WERI-Rb-1 (cell line): ENCODE measurements at regions not wholly inside any gene's neighbourhood (a gene's known extent, or its start where the extent isn't known, plus 50 kb on each side); places are given as distances from the start of the nearest gene placed in this dataset.

Experiments used
- DNase-seq: peaks from one replicate; pipeline ENCODE4 v3.0.0-alpha.2; 2020
- H3K27ac ChIP-seq: fragments of 250-450 bp; sonication (Bioruptor Pico); 2 replicates; pipeline ENCODE4 v1.5.1; 2020; ENCODE audit warnings: mild to moderate bottlenecking, moderate library complexity
- H3K27me3 ChIP-seq: fragments of 250-450 bp; sonication (Bioruptor Pico); 2 replicates; pipeline ENCODE4 v1.5.1; 2021; ENCODE audit warnings: mild to moderate bottlenecking, low read depth, moderate library complexity; ENCODE audit not compliant: insufficient read depth, severe bottlenecking
- H3K36me3 ChIP-seq: fragments of 250-450 bp; sonication (Bioruptor Pico); 2 replicates; pipeline ENCODE4 v1.5.1; 2020; ENCODE audit warnings: mild to moderate bottlenecking, moderate library complexity
- H3K4me3 ChIP-seq: 2 replicates; pipeline ENCODE4 v1.5.1; 2011; ENCODE audit warnings: low read depth, mild to moderate bottlenecking, control low read depth, low read length
- H3K9me3 ChIP-seq: fragments of 250-450 bp; sonication (Bioruptor Pico); 2 replicates; pipeline ENCODE4 v1.5.1; 2021; ENCODE audit warnings: mild to moderate bottlenecking, moderate library complexity; ENCODE audit not compliant: severe bottlenecking
- TF ChIP-seq, protein P1 (sequence below): IDR thresholded peaks from 2 replicates; pipeline ENCODE4 v1.5.1; 2011; ENCODE audit warnings: low read depth, mild to moderate bottlenecking, control low read depth, inconsistent platforms, low read length

DNA sequence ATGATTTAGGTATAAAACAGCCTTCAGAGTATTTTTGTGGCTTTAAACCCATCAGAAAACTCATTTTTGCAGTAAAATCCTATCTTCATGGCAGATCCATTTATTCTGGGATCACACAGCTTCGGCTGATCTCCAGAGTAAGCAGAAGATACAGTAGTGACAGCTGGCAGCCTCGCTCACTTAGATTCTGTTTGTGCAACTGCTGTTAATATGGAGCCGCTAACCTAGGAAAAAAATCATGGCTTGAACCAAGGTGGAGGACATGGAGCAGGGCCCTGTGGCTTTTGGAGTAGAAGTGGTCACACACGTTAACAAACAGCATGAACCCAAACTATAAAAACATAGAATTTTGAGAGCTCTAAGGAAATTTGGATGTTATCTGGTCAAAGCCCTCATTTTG, 137.2 kb upstream of the ARHGAP5 start:
- Histone ChIP-seq H3K27me3 (no peaks in the 10 kb centered on the region), H3K4me3 (no peak overlapping the region), H3K36me3 (no peaks in the 10 kb centered on the region), H3K9me3 (no peaks in the 10 kb centered on the region), H3K27ac (peak overlapping the region; percentile 53)
- TF ChIP-seq, protein P1, sequence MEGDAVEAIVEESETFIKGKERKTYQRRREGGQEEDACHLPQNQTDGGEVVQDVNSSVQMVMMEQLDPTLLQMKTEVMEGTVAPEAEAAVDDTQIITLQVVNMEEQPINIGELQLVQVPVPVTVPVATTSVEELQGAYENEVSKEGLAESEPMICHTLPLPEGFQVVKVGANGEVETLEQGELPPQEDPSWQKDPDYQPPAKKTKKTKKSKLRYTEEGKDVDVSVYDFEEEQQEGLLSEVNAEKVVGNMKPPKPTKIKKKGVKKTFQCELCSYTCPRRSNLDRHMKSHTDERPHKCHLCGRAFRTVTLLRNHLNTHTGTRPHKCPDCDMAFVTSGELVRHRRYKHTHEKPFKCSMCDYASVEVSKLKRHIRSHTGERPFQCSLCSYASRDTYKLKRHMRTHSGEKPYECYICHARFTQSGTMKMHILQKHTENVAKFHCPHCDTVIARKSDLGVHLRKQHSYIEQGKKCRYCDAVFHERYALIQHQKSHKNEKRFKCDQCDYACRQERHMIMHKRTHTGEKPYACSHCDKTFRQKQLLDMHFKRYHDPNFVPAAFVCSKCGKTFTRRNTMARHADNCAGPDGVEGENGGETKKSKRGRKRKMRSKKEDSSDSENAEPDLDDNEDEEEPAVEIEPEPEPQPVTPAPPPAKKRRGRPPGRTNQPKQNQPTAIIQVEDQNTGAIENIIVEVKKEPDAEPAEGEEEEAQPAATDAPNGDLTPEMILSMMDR: no peak
- DNase-seq: peak; percentile 53

DNA sequence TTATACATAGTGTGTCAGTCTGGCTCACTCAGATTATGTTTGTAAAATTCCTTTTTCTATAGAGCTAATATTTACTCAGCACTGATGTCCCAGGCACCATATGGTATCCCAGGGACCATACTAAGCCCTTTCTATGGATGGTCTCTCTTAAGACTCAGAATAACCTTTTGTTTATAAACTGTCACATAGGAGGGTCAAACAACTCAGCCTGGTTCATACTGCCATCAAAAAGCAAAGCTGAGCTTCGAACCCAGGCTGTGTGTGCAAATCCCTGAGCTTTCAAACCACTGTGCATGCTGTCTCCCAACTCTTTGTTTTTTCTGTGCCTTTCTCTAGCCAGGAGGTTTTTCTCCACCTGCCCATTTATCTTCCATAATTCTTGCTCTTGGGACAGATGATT, 135.6 kb upstream of the ARHGAP5 start:
- TF ChIP-seq, protein P1: no peak
- no peaks in the 10 kb centered on the region for H3K9me3 ChIP-seq
- H3K27ac ChIP-seq: no peak overlapping the region
- no peaks in the 10 kb centered on the region for H3K27me3 ChIP-seq
- H3K36me3 ChIP-seq: no peaks in the 10 kb centered on the region
- H3K4me3 ChIP-seq: no peak overlapping the region
- no peak for DNase-seq

DNA sequence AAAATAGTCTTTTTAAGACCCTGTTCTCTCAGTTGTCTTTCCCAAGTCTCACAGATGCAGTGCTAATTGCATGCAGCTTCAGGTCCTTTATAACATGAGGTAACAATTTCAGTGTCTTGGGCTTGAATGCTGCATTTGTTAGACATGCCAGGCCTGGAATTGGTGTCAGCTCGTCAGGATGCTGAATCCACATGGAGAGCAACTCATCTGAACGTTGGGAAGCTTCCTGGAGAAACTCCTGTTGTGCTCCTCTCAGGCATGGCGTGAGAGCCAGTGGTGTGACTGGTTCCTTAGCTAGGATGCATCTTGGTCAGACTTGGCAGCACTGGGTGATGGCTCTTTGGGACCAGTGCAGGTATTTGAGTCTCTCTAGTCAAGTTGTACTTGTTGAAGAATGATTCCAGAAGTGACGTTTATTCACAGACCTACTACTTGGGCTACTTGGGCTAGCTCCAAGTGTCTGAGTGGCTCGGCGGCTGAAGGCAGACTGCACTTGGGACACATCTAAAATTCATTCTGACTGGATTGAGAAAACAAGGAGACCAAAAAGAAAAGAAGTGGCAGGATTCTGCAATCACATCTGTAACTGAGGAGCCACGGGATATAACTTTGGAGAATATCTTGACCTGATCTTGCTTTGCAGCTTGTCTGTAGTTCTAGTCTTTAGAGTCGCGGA, 134.8 kb upstream of the ARHGAP5 start:
- Histone ChIP-seq H3K27ac (no peak overlapping the region), H3K27me3 (no peaks in the 10 kb centered on the region), H3K36me3 (no peaks in the 10 kb centered on the region), H3K4me3 (no peak overlapping the region), H3K9me3 (no peaks in the 10 kb centered on the region)
- TF ChIP-seq, protein P1: no peak
- DNase-seq: no peak

DNA sequence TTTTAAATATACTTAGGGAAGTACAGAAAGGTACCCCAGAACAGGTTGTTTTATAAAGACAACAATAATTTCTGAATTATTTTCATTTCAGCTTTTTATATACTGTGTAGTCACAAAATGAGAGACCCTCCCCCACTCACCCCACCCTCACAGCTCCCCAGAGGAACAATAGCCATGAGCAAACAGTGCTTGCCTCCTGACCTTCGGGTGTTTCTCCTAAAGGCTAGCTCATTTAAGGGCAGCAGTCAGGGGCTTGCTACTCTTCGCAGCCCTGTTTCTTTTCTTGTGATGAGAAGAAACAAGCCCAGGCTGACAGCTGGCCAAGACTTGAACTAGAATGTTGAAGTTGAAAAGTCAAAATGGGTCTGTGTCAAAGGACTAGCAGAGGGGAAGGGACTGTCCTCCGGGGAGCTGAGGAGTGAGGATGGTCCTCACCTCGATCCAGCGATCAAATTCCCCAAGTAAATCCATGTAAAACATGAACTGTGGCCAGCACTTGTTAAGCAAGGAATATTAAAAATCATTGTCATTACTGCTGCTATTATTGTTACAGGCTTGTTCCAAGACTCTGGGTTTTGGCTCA, 133.8 kb upstream of the ARHGAP5 start:
- TF ChIP-seq, protein P1: no peak

DNA sequence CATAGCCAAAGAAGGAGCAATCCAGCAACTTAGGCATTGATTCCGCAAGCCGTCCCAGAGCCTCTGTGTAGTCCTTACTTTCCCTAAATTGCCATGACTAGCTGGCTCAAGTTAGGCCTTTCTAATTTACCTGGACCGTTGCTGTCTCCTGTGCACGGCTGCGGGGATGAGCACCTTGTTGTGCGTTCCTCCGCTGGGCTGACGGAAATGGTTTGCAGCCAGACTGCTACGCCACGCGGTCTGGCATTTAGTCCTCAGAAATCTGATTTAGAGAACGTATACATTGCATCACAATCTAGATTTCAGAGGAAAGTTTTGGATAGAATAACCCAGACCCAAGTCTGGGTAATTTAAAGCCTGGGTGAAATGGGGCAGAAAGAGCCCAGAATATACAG, 133.2 kb upstream of the ARHGAP5 start:
- Histone ChIP-seq H3K9me3 (no peaks in the 10 kb centered on the region), H3K27ac (no peak overlapping the region), H3K4me3 (no peak overlapping the region), H3K27me3 (no peaks in the 10 kb centered on the region), H3K36me3 (no peaks in the 10 kb centered on the region)
- TF ChIP-seq, protein P1: no peak
- DNase-seq: no peak

More for the DNA sequence above, 133.8 kb upstream of the ARHGAP5 start:
- no peak for DNase-seq
- Histone ChIP-seq H3K27ac (no peak overlapping the region), H3K4me3 (no peak overlapping the region), H3K27me3 (no peaks in the 10 kb centered on the region), H3K9me3 (no peaks in the 10 kb centered on the region), H3K36me3 (no peaks in the 10 kb centered on the region)
